ENCODE measurements at regions not wholly inside any gene's neighbourhood (a gene's known extent, or its start where the extent isn't known, plus 50 kb on each side); places are given as distances from the start of the nearest gene placed in this dataset.

DNA sequence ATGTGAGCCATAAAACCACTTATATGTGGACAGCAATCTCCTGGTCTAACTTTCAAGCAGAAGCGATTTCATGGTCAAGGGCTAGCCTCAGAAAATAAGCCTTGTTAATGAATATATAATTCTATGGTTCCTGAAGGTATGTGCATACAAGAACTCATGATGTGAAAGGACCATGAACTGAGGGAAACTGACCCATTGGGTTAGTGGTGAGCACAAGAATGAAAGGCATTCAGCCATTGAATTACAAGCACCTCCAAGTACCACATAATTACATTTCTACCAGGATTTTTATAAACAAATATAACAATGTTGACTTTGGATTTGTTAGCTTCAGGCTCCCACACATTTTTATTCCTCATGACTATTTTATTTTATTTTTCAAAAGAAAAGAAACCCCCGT is 459.0 kb downstream of the TLE4 start:
- FAIRE-seq (no peak), DNase-seq (ENCODE audit: low read depth in 1 of 2, low spot score in 2 of 2) (no peak)
- Histone ChIP-seq H3K27me3 (replicated peaks in 1 of 4; ENCODE audit: control insufficient read depth in 3 of 4, extremely low read depth in 1 of 4, insufficient read depth in 3 of 4, low read length in 3 of 4) (no peaks in the 10 kb centered on the region), H3K4me1 (replicated peaks in 1 of 4; ENCODE audit: control insufficient read depth in 3 of 4, insufficient read depth in 4 of 4, low read length in 3 of 4) (no peaks in the 10 kb centered on the region), H3K36me3 (ENCODE audit: control insufficient read depth in 2 of 4, insufficient read depth in 4 of 4, low read length in 3 of 4) (no peaks in the 10 kb centered on the region; a peak in 1 of 8 replicates), H3K79me1 (ENCODE audit: low read depth, low read length) (no peaks in the 10 kb centered on the region), H3K4ac (replicated peaks; ENCODE audit: insufficient read length, low read depth, low read length) (no peak overlapping the region), H2BK5ac (ENCODE audit: low read depth, low read length) (no peak overlapping the region), H3K23me2 (ENCODE audit: low read depth, low read length) (no peaks in the 10 kb centered on the region; the same call in 1 of the 2 replicates), H3K9ac (replicated peaks in 1 of 4; ENCODE audit: extremely low read depth in 1 of 4, low read depth in 3 of 4, low read length in 3 of 4) (no peak overlapping the region), H3K23ac (ENCODE audit: insufficient read length) (no peak overlapping the region), H2BK15ac (ENCODE audit: low read length) (no peak overlapping the region), H2BK120ac (replicated peaks; ENCODE audit: low read depth, low read length) (no peak overlapping the region), H2AK5ac (ENCODE audit: low read depth, low read length) (no peak overlapping the region), H2BK20ac (ENCODE audit: low read length) (no peak overlapping the region), H3K9me3 (ENCODE audit: insufficient read depth in 2 of 2, low read depth in 1 of 2, low read length in 1 of 2) (peaks cover 2% of the 10 kb centered on the region in 2 experiments; a peak in 2 of 4 replicates), H4K20me1 (replicated peaks in 1 of 2; ENCODE audit: control insufficient read depth in 1 of 2, insufficient read depth in 2 of 2, low read length in 2 of 2) (no peaks in the 10 kb centered on the region), H3K27ac (ENCODE audit: low read depth, low read length) (no peak overlapping the region), H3K56ac (replicated peaks; ENCODE audit: insufficient read length, low read depth, low read length) (no peak overlapping the region), H3K14ac (ENCODE audit: insufficient read length) (no peak overlapping the region), H3K4me2 (ENCODE audit: insufficient read depth in 1 of 2, low read depth in 2 of 2, low read length in 2 of 2) (no peak overlapping the region), H3K4me3 (ENCODE audit: extremely low read depth in 1 of 4, insufficient read depth in 2 of 4, low read depth in 3 of 4, low read length in 4 of 4) (no peak overlapping the region), H4K91ac (replicated peaks; ENCODE audit: insufficient read length, low read length) (no peak overlapping the region), H4K5ac (ENCODE audit: insufficient read length, low read depth, low read length) (no peak overlapping the region), H2AFZ (ENCODE audit: low read length) (no peak overlapping the region), H4K8ac (ENCODE audit: extremely low read depth, insufficient read depth, low read length) (no peak overlapping the region), H3K79me2 (ENCODE audit: control insufficient read depth in 1 of 2, insufficient read depth in 2 of 2, low read length in 2 of 2) (no peaks in the 10 kb centered on the region), H2BK12ac (ENCODE audit: low read depth, low read length) (no peak overlapping the region), H3K18ac (ENCODE audit: extremely low read depth, low read length) (no peak overlapping the region)
- ChIA-PET CTCF (ENCODE audit: partially characterized antibody) (no interaction called here), POLR2A (ENCODE audit: partially characterized antibody) (no interaction called here)
- WGBS, 2 experiments (ENCODE audit: extremely low coverage in 1 of 2, insufficient coverage in 1 of 2, insufficient read length in 1 of 2, insufficient replicate concordance in 2 of 2, low coverage in 1 of 2, low lambda C conversion rate in 2 of 2, missing lambda C conversion rate in 1 of 2): 95% methylated on average over 2 of the region's 2 CpGs; no CpG with 5 or more reads in 1 of the 2 experiments
- TF ChIP-seq NANOG (IDR thresholded peaks at IDR 0.05; ENCODE audit: insufficient read depth, low read depth, low read length, poor library complexity, severe bottlenecking): no peak
- no peak for TF ChIP-seq SIX5 (IDR thresholded peaks at IDR 0.05; ENCODE audit: low read depth, low read length)
- no peak for TF ChIP-seq TEAD4 (IDR thresholded peaks at IDR 0.05; ENCODE audit: low read depth, low read length)
- no peak for TF ChIP-seq POLR2A (IDR thresholded peaks at IDR 0.05; ENCODE audit: control extremely low read depth in 1 of 2, low read depth in 2 of 2, low read length in 2 of 2)
- TF ChIP-seq ASH2L (IDR thresholded peaks at IDR 0.05; ENCODE audit: low read length): no peak
- no peak for TF ChIP-seq NRF1 (IDR thresholded peaks at IDR 0.05; ENCODE audit: low read depth, low read length)
- TF ChIP-seq JUND (IDR thresholded peaks at IDR 0.05; ENCODE audit: low read length): no peak
- no peak for TF ChIP-seq HDAC6 (IDR thresholded peaks at IDR 0.05; ENCODE audit: low read depth, low read length)
- TF ChIP-seq RBBP5 (IDR thresholded peaks at IDR 0.05; ENCODE audit: borderline replicate concordance, low read depth, low read length): no peak
- no peak for TF ChIP-seq SP4 (IDR thresholded peaks at IDR 0.05; ENCODE audit: low read length)
- TF ChIP-seq SIRT6 (IDR thresholded peaks at IDR 0.05; ENCODE audit: low read length): no peak
- TF ChIP-seq SP1 (IDR thresholded peaks at IDR 0.05; ENCODE audit: low read depth, low read length): no peak
- TF ChIP-seq TAF7 (optimal IDR thresholded peaks at IDR 0.05; ENCODE audit: borderline replicate concordance, low read depth, low read length): no peak
- no peak for TF ChIP-seq CBX5 (IDR thresholded peaks at IDR 0.05; ENCODE audit: low read depth, low read length)
- TF ChIP-seq TCF12 (IDR thresholded peaks at IDR 0.05; ENCODE audit: low read depth, low read length): no peak
- TF ChIP-seq, protein P1, sequence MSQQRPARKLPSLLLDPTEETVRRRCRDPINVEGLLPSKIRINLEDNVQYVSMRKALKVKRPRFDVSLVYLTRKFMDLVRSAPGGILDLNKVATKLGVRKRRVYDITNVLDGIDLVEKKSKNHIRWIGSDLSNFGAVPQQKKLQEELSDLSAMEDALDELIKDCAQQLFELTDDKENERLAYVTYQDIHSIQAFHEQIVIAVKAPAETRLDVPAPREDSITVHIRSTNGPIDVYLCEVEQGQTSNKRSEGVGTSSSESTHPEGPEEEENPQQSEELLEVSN (IDR thresholded peaks at IDR 0.05): no peak
- no peak for TF ChIP-seq BRCA1 (IDR thresholded peaks at IDR 0.05; ENCODE audit: low read depth, low read length)
